NCI-H2081 treated with DMSO at 0.1 percent for 48 hours (cell line): ENCODE measurements at regions not wholly inside any gene's neighbourhood (a gene's known extent, or its start where the extent isn't known, plus 50 kb on each side); places are given as distances from the start of the nearest gene placed in this dataset.
A peak's percentile ranks its signal among the peaks of the same experiment; 100 is the strongest.

Experiments
- DNase-seq: peaks from one replicate; lab custom pipeline; 2025; lab: John Stamatoyannopoulos, UW

DNA sequence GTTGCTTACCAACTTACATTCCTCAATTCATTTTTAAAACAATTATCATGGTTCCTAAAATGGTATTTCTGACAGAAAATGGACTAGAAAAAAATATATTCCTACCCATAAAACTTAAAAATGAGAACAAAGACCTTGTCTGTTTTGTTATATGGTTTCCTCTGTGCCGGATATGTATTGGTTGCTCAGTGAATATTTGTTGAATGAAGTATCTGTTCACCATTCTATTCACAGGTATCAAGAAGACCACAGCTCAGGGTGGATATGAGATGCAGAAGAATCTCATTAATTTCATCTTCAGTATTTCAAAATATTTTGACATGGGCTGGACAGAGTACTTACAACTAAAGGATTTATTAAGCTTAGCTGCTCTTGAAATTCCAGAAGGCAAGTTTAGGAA is 58.1 kb downstream of the TUSC7 start:
- no peak for DNase-seq

DNA sequence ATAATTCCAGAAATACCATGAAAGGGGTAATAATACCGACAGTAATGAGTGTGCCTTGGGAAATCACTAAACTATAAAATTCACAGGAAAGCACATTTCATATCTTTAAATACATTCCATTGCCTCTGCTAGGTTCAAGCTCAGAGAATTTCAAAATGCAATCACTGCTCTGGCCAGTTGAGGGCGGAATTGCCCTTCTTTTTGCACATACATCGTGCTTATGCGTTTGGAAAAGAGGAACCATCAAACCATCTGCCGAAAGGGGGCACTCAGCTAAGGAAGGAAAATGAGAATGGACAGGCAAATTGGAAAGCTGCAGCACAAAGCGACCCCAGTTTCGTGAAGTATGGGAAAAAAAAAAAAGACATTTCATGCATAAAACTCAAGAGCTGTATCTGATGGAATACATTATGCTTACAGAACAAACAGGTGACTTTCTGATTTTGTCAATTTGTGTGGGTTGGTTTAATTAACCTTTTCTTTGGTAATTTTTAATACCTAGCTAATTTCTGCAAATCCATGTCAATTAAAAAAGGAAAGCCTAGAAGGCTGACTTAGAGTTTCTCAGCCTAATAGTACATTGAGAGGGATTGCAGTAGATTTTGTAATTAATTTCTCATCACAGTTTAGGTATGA is 61.4 kb downstream of the TUSC7 start:
- DNase-seq = peak; percentile 62

DNA sequence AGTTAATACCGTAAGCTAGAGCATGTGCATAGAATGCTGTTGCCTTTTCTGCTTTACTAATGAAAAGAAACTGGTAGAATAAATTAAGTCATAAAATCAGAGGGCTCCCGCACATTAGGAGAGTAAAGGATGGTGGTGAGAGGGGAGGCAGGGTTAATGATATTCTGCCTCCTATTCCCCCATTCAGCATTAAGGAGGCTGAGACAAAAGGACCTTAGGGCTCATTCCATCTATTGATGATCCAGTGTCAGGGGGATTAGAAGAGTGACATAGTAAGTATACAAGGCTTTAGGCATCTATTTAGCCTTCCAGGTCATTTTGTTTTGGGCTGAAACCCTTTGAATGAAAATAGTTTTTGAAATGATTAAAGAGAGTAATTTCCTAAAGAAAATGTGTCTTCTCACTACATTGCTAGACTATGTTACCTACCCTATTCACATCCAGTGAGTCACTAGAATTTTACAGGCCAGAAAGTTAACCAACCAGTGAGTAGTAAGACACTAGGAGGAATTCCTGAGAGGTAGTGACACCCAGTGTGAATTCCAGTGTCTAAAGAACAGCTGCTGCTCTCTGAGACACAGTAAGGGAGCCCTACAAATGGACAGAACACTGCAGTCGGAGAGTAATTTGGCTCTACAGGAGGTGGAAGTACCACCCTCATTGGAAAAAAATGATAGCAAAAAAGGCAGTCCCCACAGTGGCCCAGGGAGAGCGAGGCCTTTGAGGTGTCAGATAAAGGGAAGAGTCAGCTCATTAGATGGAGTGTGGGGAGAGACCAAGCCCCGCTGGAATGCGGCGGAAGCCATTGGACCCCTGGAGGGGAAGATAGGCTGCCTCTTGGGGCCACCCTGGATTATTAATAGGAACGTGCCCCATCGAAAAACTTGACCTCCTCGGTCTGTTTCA is 67.6 kb downstream of the TUSC7 start:
- no peak for DNase-seq

GRCh38 chr3:116785226-116785625 is 75.6 kb downstream of the TUSC7 start:
- DNase-seq = no peak

- DNase-seq = no peak
Observed at GRCh38 chr3:116802651-116803050, 93.1 kb downstream of the TUSC7 start.

DNA sequence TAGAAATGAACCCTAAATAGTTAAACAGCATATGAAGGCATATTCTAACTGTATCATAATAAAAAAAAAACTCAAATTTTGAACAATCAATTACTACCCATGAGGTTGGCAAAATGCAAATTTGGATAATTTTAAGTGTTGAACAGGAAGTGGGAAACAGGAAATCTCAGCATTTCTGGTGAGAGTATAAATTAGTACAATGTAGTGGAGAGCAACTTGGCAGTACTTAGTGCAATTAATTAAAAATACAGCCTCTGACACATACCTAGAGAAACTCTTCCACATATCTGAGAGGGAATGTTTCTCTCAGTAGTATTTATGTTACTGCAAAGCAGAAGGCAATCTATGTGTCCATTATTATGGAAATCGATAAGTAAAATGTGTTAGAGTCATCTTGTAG is 96.8 kb downstream of the TUSC7 start:
- DNase-seq = no peak

GRCh38 chr3:116808725-116809124 is 99.1 kb downstream of the TUSC7 start:
- DNase-seq = no peak

DNA sequence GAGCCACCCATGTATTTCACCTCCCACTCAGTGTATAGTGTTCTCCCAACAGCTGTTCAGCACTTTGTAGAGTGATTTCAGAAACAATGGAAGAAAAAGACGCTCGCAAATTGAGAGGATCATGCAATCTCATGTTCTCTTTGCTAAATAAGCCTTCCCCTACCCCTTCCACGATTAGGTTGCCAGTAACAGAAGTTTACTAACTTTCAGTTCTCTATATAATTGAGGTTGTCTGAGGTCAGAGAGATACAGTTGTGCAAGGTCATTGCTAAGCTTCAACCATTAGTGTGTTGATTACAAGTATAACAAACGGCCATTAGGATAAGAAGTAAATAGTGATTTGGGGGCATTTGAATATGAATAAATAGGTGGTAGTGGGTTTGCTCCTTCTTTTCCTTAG is 99.6 kb downstream of the TUSC7 start:
- DNase-seq = no peak

GRCh38 chr3:116811754-116812153 is 102.2 kb downstream of the TUSC7 start:
- DNase-seq = no peak

DNA sequence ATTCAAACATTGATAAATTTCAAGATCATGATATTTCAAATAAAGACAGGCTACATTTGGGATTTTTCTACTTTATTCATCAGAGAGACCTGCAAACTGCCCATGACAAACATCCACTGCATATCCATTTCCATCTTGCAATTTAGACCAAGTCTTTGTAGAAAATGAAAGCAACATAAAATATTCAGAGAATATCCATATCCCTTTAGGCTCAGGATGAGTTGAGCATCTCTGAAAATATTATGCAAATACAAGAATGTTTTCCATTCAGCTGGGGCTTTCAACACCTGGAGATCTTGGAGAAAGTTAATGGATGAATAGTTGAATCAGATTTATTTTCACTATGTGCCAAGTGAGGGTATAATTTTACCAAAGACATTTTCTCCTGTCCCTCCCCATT is 103.4 kb downstream of the TUSC7 start:
- DNase-seq = no peak

- no peak for DNase-seq
Observed at GRCh38 chr3:116815321-116815720, 105.7 kb downstream of the TUSC7 start.

GRCh38 chr3:116815831-116816588 is 106.4 kb downstream of the TUSC7 start:
- DNase-seq = no peak

GRCh38 chr3:116821371-116821770 is 111.8 kb downstream of the TUSC7 start:
- DNase-seq = no peak

- DNase-seq = no peak
Observed at GRCh38 chr3:116824208-116824607, 114.6 kb downstream of the TUSC7 start.

DNA sequence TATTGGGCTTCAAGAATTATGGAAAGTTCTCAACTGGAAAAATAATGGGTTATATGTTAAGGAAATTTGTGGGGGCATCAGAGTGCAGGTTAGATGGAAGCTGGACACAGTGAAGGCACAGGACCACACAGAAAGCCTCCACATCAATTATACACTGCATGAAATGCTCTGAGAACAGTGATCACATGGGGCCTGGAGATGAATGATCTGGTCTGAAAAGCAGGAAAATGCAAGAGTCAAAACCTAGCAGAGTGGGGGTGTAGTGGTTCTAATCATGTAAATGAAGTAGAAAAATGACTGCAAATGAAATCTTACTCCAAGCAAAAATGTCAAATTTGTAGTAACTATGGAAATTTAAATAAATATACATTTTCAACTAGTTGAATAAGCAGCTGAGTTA is 123.6 kb downstream of the TUSC7 start:
- DNase-seq = no peak

GRCh38 chr3:116834816-116835215 is 125.2 kb downstream of the TUSC7 start:
- DNase-seq = no peak

GRCh38 chr3:116835658-116836057 is 126.1 kb downstream of the TUSC7 start:
- DNase-seq = no peak

- no peak for DNase-seq
Observed at GRCh38 chr3:116836286-116836685, 126.7 kb downstream of the TUSC7 start.

DNA sequence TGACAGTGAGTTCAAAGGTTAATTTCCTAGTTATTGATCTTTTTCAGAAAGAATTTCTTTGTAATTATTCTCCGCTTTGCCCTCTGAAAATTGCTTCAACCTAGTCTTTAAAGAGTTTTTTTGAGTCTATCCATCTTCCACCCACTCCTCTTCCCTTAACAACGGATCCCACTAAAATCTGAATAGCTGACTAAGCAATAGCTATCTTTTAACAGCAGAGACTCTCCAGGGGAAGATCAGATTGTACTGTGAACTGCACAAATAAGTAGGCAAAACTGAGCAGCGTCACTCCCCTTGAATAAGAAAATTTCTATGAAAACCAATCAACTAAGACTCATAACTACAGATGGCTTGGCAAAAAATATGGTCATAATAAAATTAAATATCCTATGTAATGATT is 127.9 kb downstream of the TUSC7 start:
- DNase-seq = no peak

DNA sequence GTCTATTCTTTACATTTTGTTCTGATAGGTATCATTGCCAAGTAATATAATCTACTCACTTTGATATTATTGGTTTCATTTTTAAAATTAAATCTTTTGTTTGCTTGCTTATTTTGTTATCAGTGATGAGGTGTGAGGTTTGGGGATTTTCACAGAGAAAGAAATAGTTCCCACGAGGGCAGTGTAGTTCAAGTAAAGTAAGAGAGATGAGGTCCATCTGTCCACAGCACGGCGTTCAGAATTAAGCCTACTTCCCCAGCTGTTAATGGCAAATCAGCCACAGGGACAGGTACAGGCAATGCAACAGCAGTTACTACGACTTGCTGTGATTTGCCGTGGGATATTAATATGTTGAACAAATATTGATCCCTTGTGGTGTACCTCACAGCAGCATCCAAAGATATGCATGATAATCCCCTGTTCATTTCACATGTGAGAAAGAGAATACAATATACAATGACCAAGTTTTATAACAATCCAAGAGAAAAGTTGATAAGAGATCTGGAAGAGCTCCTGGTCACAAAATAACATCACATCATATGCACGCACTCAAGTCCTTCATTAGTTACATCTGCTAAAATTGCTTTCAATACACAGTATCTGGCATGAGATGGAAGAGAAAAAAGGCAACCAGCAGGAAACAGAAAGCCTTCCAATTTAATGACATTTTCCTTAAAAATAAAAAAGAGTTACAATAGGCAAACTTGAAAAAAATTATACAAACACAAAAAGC is 131.6 kb downstream of the TUSC7 start:
- no peak for DNase-seq

DNA sequence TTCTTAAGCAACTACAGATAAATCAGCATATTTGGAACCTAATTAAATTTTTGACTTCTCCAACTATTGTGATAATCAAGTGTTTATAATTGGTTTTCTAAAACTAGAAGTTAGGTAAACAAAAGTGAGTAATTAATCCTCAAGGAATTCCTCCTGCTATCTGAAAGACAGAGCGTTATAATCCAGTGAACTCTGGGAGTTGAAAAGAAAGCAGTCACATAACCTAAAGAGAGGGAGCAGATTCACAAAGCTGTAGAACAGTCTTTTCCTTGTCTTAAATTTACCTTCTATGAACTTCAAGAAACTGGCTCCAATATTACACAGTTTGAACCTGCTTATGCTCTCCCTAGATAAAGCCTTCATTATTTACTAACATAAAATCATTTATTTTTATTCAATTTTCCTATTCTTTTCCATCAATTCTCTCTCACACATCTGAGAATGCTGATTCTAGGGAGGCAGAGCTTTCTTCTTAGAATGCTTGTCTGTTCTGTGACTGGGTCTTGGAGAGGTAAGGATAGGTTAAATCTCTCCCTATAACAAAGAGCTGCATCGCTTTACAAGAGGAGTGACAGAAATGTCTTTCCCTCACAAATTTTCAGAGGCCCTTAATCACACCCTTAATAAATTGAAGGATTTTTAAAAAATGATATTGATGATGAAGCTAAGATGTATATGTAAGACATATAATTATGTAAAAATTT is 132.8 kb downstream of the TUSC7 start:
- no peak for DNase-seq
